SK-N-SH (cell line): ENCODE measurements at regions not wholly inside any gene's neighbourhood (a gene's known extent, or its start where the extent isn't known, plus 50 kb on each side); places are given as distances from the start of the nearest gene placed in this dataset.

Experiments used
- EP300 ChIP-seq, 2 experiments: IDR thresholded peaks; 2 replicates each; pipeline versions ENCODE4 v1.4.0 to v1.6.1; 2012; ENCODE audit warnings: borderline replicate concordance in 1 of 2, low read depth in 1 of 2, low read length in 1 of 2
- FOXM1 ChIP-seq: IDR thresholded peaks from 2 replicates; pipeline ENCODE4 v1.4.0; 2012; ENCODE audit warnings: low read depth, mild to moderate bottlenecking
- GABPA ChIP-seq: IDR thresholded peaks from 2 replicates; pipeline ENCODE4 v1.4.0; 2012; ENCODE audit warnings: low read depth, mild to moderate bottlenecking
- NRF1 ChIP-seq: IDR thresholded peaks from 2 replicates; pipeline ENCODE4 v1.6.1; 2012; ENCODE audit warnings: low read depth, mild to moderate bottlenecking, low read length
- TAF1 ChIP-seq: IDR thresholded peaks from 2 replicates; pipeline ENCODE4 v1.6.1; 2012; ENCODE audit warnings: low read depth, mild to moderate bottlenecking, low read length, moderate library complexity, borderline replicate concordance
- TF ChIP-seq, protein P1 (sequence below): fragments of 200-600 bp; sonication (generic); IDR thresholded peaks from 2 replicates; pipeline ENCODE4 v1.6.1; 2017; ENCODE audit warnings: antibody characterized with exemption, mild to moderate bottlenecking, moderate library complexity
- TF ChIP-seq, protein P2 (sequence below): IDR thresholded peaks from 2 replicates; pipeline ENCODE4; 2012

DNA sequence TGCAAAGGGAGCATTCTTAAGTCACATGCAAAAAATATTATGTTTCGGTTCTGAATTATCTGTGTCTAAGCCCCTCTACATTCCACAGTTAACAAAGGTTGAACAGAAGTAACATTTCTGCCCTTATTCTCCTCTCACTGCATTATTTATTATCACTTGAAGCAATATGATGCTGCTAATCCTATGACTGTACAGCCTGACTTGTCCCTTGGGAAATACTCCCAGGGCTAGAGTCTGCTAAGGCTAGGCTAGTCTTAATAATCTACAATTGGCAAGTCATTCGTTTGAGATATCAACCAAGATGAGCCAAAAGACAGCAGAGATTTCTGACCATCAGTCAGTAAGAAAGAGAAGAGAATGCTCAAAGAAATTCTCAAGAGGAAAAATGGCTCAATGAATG is 226.9 kb upstream of the HCCS start:
- TF ChIP-seq NRF1 (no peak), EP300 (IDR thresholded peaks at IDR 0.05; ENCODE audit: borderline replicate concordance in 1 of 2, low read depth in 1 of 2, low read length in 1 of 2) (no peak), GABPA (no peak), FOXM1 (no peak), TAF1 (no peak)
- TF ChIP-seq, protein P1, sequence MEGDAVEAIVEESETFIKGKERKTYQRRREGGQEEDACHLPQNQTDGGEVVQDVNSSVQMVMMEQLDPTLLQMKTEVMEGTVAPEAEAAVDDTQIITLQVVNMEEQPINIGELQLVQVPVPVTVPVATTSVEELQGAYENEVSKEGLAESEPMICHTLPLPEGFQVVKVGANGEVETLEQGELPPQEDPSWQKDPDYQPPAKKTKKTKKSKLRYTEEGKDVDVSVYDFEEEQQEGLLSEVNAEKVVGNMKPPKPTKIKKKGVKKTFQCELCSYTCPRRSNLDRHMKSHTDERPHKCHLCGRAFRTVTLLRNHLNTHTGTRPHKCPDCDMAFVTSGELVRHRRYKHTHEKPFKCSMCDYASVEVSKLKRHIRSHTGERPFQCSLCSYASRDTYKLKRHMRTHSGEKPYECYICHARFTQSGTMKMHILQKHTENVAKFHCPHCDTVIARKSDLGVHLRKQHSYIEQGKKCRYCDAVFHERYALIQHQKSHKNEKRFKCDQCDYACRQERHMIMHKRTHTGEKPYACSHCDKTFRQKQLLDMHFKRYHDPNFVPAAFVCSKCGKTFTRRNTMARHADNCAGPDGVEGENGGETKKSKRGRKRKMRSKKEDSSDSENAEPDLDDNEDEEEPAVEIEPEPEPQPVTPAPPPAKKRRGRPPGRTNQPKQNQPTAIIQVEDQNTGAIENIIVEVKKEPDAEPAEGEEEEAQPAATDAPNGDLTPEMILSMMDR = no peak
- TF ChIP-seq, protein P2, sequence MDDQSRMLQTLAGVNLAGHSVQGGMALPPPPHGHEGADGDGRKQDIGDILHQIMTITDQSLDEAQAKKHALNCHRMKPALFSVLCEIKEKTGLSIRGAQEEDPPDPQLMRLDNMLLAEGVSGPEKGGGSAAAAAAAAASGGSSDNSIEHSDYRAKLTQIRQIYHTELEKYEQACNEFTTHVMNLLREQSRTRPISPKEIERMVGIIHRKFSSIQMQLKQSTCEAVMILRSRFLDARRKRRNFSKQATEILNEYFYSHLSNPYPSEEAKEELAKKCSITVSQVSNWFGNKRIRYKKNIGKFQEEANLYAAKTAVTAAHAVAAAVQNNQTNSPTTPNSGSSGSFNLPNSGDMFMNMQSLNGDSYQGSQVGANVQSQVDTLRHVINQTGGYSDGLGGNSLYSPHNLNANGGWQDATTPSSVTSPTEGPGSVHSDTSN = no peak
